HUDEP-2 (cell line): ENCODE measurements at regions not wholly inside any gene's neighbourhood (a gene's known extent, or its start where the extent isn't known, plus 50 kb on each side); places are given as distances from the start of the nearest gene placed in this dataset.
A peak's percentile ranks its signal among the peaks of the same experiment; 100 is the strongest.
"Not testable (repeated sequence)": the region's sequence is repeated elsewhere in the genome, so short reads cannot be mapped to it uniquely, and the experiment has no call there.

ENCODE experiments used
- DNase-seq, 76 experiments: peaks; one replicate each; lab custom pipeline; 2025; ENCODE audit not compliant: unreplicated experiment in 76 of 76; lab: John Stamatoyannopoulos, UW

- no peak for DNase-seq
These were observed 109.8 kb upstream of the HDX start for GRCh38 chrX:84611843-84612636.

- no peak for DNase-seq
These were observed 132.0 kb upstream of the HDX start for GRCh38 chrX:84634201-84634782.

GRCh38 chrX:84666086-84666485, 163.8 kb upstream of the HDX start:
- DNase-seq = no peak

GRCh38 chrX:84690228-84690627, 188.0 kb upstream of the HDX start:
- DNase-seq = no peak

- DNase-seq = no peak
These were observed 207.7 kb upstream of the HDX start for GRCh38 chrX:84709987-84710386.

- no peak for DNase-seq
These were observed 208.4 kb upstream of the HDX start for GRCh38 chrX:84710611-84711010.

- DNase-seq = no peak
These were observed 210.4 kb upstream of the HDX start for GRCh38 chrX:84712621-84713020.

GRCh38 chrX:84715315-84715714, 213.1 kb upstream of the HDX start:
- DNase-seq = no peak

GRCh38 chrX:84717343-84717742, 215.1 kb upstream of the HDX start:
- no peak for DNase-seq

GRCh38 chrX:84721416-84721815, 219.2 kb upstream of the HDX start:
- no peak for DNase-seq

GRCh38 chrX:84724576-84724975, 222.3 kb upstream of the HDX start:
- DNase-seq = peak in 1 of 76 experiments; percentile 2

GRCh38 chrX:84729408-84729807, 227.2 kb upstream of the HDX start:
- DNase-seq = no peak

GRCh38 chrX:84729809-84730208, 227.6 kb upstream of the HDX start:
- DNase-seq = peak in 7 of 76 experiments; percentile 0 to 29 (median 2)

- no peak for DNase-seq
These were observed 232.8 kb upstream of the HDX start for GRCh38 chrX:84735025-84735424.

- no peak for DNase-seq
These were observed 235.2 kb upstream of the HDX start for GRCh38 chrX:84737471-84737871.

GRCh38 chrX:84747516-84747915, 245.3 kb upstream of the HDX start:
- DNase-seq = no peak

- DNase-seq = no peak
These were observed 246.9 kb upstream of the HDX start for GRCh38 chrX:84748965-84749656.

GRCh38 chrX:84760560-84760959, 243.1 kb upstream of the APOOL start:
- no peak for DNase-seq

- DNase-seq = no peak
These were observed 207.4 kb upstream of the APOOL start for GRCh38 chrX:84796321-84796720.

- DNase-seq = no peak
These were observed 172.8 kb upstream of the APOOL start for GRCh38 chrX:84830836-84831235.

- DNase-seq = not testable (repeated sequence)
These were observed 157.1 kb upstream of the APOOL start for GRCh38 chrX:84846541-84846940.

GRCh38 chrX:84851183-84851582, 152.5 kb upstream of the APOOL start:
- DNase-seq = not testable (repeated sequence)
